ENCODE measurements at regions not wholly inside any gene's neighbourhood (a gene's known extent, or its start where the extent isn't known, plus 50 kb on each side); places are given as distances from the start of the nearest gene placed in this dataset.

- TF ChIP-seq CTCF (IDR thresholded peaks at IDR 0.05) (no peak), POLR2A (IDR thresholded peaks at IDR 0.05) (no peak)
- Histone ChIP-seq H3K27me3 (no peaks in the 10 kb centered on the region), H3K4me1 (no peaks in the 10 kb centered on the region), H3K27ac (no peak overlapping the region), H3K36me3 (no peaks in the 10 kb centered on the region), H3K9me3 (no peaks in the 10 kb centered on the region), H3K4me3 (no peak overlapping the region)
- intact Hi-C loops (cut with DNase I): no loop called here
- no peak for DNase-seq
- ATAC-seq: no peak
- WGBS, 4 donors: 69 to 77% (median 73%) methylated on average over 4 of the region's 4 CpGs
Measured at GRCh38 chr4:60953826-60954225, 246.3 kb upstream of the ADGRL3 start.

GRCh38 chr4:60962286-60962685 lies 237.8 kb upstream of the ADGRL3 start:
- DNase-seq (no peak), ATAC-seq (no peak)
- TF ChIP-seq POLR2A (IDR thresholded peaks at IDR 0.05) (no peak), CTCF (IDR thresholded peaks at IDR 0.05) (no peak)
- H3K4me1 ChIP-seq: no peaks in the 10 kb centered on the region
- no peak overlapping the region for H3K4me3 ChIP-seq
- no peaks in the 10 kb centered on the region for H3K27me3 ChIP-seq
- no peaks in the 10 kb centered on the region for H3K9me3 ChIP-seq
- 73 to 84% (median 77%) methylated on average over 5 of the region's 5 CpGs for WGBS, 4 donors
- H3K36me3 ChIP-seq: no peaks in the 10 kb centered on the region
- intact Hi-C loops (cut with DNase I): no loop called here
- no peak overlapping the region for H3K27ac ChIP-seq

- DNase-seq (no peak), ATAC-seq (no peak)
- Histone ChIP-seq H3K4me1 (no peaks in the 10 kb centered on the region), H3K9me3 (peaks cover 0 to 37% (median 11%) of the 10 kb centered on the region in 12 donors), H3K4me3 (no peak overlapping the region), H3K27ac (no peak overlapping the region), H3K36me3 (no peaks in the 10 kb centered on the region), H3K27me3 (no peaks in the 10 kb centered on the region)
- intact Hi-C loops (cut with DNase I): no loop called here
- TF ChIP-seq CTCF (IDR thresholded peaks at IDR 0.05) (no peak), POLR2A (IDR thresholded peaks at IDR 0.05) (no peak)
- 66 to 79% (median 73%) methylated on average over 4 of the region's 4 CpGs for WGBS, 4 donors
Measured at GRCh38 chr4:60981534-60981933, 218.6 kb upstream of the ADGRL3 start.

- no peak for TF ChIP-seq POLR2A (IDR thresholded peaks at IDR 0.05)
- no peaks in the 10 kb centered on the region for H3K27me3 ChIP-seq
- H3K4me3 ChIP-seq: no peak overlapping the region
- intact Hi-C loops (cut with DNase I): no loop called here
- no peak overlapping the region for H3K27ac ChIP-seq
- WGBS, 4 donors: 79 to 88% (median 84%) methylated on average over 1 of the region's 1 CpG
- peaks cover 0 to 17% (median 7%) of the 10 kb centered on the region in 12 donors for H3K9me3 ChIP-seq
- H3K4me1 ChIP-seq: no peaks in the 10 kb centered on the region
- ATAC-seq: no peak
- no peaks in the 10 kb centered on the region for H3K36me3 ChIP-seq
- DNase-seq: no peak
Measured at GRCh38 chr4:60989141-60989540, 211.0 kb upstream of the ADGRL3 start.

- H3K9me3 ChIP-seq: peaks cover 0 to 3% (median 0%) of the 10 kb centered on the region in 12 donors
- no peak for TF ChIP-seq POLR2A (IDR thresholded peaks at IDR 0.05)
- no peak for TF ChIP-seq CTCF (IDR thresholded peaks at IDR 0.05)
- H3K4me3 ChIP-seq: no peak overlapping the region
- intact Hi-C loops (cut with DNase I): no loop called here
- H3K27ac ChIP-seq: no peak overlapping the region
- no peaks in the 10 kb centered on the region for H3K4me1 ChIP-seq
- no peaks in the 10 kb centered on the region for H3K27me3 ChIP-seq
- WGBS, 4 donors: 64 to 88% (median 73%) methylated on average over 3 of the region's 3 CpGs
- no peaks in the 10 kb centered on the region for H3K36me3 ChIP-seq
- DNase-seq: no peak
- ATAC-seq: no peak
Measured at GRCh38 chr4:60992037-60992436, 208.1 kb upstream of the ADGRL3 start.

Measured in heart left ventricle (tissue), 16 donors.